SU-DHL-6 (cell line): ENCODE measurements at regions not wholly inside any gene's neighbourhood (a gene's known extent, or its start where the extent isn't known, plus 50 kb on each side); places are given as distances from the start of the nearest gene placed in this dataset.

Experiments
- H2AFZ ChIP-seq: fragments of 200-600 bp; sonication (generic); 2 replicates; pipeline ENCODE4 v1.6.1; 2014; ENCODE audit warnings: low read depth, mild to moderate bottlenecking, moderate library complexity, mixed read lengths, antibody characterized with exemption, low read length; ENCODE audit not compliant: severe bottlenecking
- H3F3A ChIP-seq: fragments of 200-600 bp; shearing (Covaris generic); 2 replicates; pipeline ENCODE4 v1.6.0; 2016; ENCODE audit warnings: antibody characterized with exemption, mild to moderate bottlenecking; ENCODE audit not compliant: insufficient read depth
- H3K27ac ChIP-seq: fragments of 200-600 bp; sonication (generic); 2 replicates; pipeline ENCODE4 v1.5.1; 2016; ENCODE audit warnings: low read depth, mild to moderate bottlenecking, low read length, moderate library complexity, mixed read lengths
- H3K27me3 ChIP-seq: fragments of 200-600 bp; sonication (generic), shearing (Covaris generic); 2 replicates; pipeline ENCODE4 v1.6.0; 2014; ENCODE audit warnings: mild to moderate bottlenecking, low read length
- H3K36me3 ChIP-seq: fragments of 200-600 bp; sonication (generic); 2 replicates; pipeline ENCODE4 v1.6.1; 2014; ENCODE audit warnings: mild to moderate bottlenecking, low read length, mixed read lengths
- H3K4me2 ChIP-seq: fragments of 300-600, 200-600 bp; shearing (Covaris generic), sonication (generic); 2 replicates; pipeline ENCODE4 v1.6.0; 2014; ENCODE audit warnings: low read length, low read depth, mild to moderate bottlenecking; ENCODE audit not compliant: poor library complexity, severe bottlenecking
- H3K4me3 ChIP-seq: fragments of 200-600 bp; sonication (generic); 2 replicates; pipeline ENCODE4 v1.5.1; 2014; ENCODE audit warnings: antibody characterized with exemption, low read length, mild to moderate bottlenecking, mixed read lengths; ENCODE audit not compliant: insufficient read depth, poor library complexity, severe bottlenecking
- H3K79me2 ChIP-seq: fragments of 200-600 bp; sonication (generic); 2 replicates; pipeline ENCODE4 v1.6.1; 2014; ENCODE audit warnings: mild to moderate bottlenecking, low read length, moderate library complexity; ENCODE audit not compliant: insufficient read depth
- H3K9ac ChIP-seq: fragments of 200-600 bp; sonication (generic); 2 replicates; pipeline ENCODE4 v1.7.0; 2014; ENCODE audit warnings: mild to moderate bottlenecking, low read length
- H3K9me2 ChIP-seq: fragments of 200-600 bp; sonication (generic); replicated peaks from 2 replicates; pipeline ENCODE4 v1.6.1; 2014; ENCODE audit warnings: low read length; ENCODE audit not compliant: insufficient read depth
- H3K9me3 ChIP-seq: fragments of 200-600 bp; sonication (generic); 2 replicates; pipeline ENCODE4 v1.6.1; 2014; ENCODE audit warnings: low read length, mixed read lengths; ENCODE audit not compliant: insufficient read depth
- H4K20me1 ChIP-seq: fragments of 200-600 bp; sonication (generic); 2 replicates; pipeline ENCODE4 v1.6.1; 2014; ENCODE audit warnings: low read depth, mild to moderate bottlenecking, antibody characterized with exemption, low read length, moderate library complexity, mixed read lengths
- CTCF ChIP-seq: fragments of 200-600 bp; sonication (generic); IDR thresholded peaks from one replicate; pipeline ENCODE4 v1.5.1; 2017; ENCODE audit warnings: antibody characterized with exemption, mild to moderate bottlenecking, low read length, moderate library complexity; ENCODE audit not compliant: insufficient read depth, poor library complexity, severe bottlenecking
- EZH2phosphoT487 ChIP-seq: fragments of 200-600 bp; sonication (generic), shearing (Covaris generic); conservative IDR thresholded peaks from 2 replicates; pipeline ENCODE4 v1.6.1; 2018; ENCODE audit warnings: mild to moderate bottlenecking, antibody characterized with exemption, low read length, moderate library complexity, mixed read lengths

DNA sequence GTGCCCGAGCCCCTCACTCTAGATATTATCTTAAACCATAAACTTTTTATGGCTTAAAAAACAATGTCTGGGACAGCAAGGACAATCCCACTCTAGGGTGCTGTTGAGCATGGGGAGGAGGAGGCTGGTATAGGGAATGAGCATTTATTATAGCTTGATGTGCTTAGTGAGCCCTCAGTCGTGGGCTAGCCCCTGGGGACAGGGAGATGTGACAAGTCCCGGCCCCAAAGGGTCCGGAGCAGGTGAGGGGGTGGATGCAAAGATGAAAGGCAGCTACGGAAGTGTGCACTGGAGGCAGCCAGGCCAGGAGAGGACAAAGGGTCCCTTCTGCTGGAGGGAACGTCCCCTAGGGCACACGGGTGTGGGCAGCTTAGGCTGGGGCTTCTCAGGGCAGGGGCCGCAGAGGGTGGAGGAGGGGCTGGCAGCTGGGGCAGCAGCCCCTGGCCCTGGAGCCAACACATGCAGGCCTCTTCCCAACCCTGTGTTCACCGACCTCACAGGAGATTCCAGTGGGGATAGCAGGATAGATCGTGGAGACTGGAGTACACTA is 106.3 kb upstream of the GPC1 start:
- Histone ChIP-seq H3K27ac (no peak overlapping the region), H3K4me2 (no peak overlapping the region), H3K27me3 (no peaks in the 10 kb centered on the region), H3F3A (no peaks in the 10 kb centered on the region), H3K9me3 (no peaks in the 10 kb centered on the region), H3K36me3 (no peaks in the 10 kb centered on the region), H3K79me2 (no peaks in the 10 kb centered on the region), H2AFZ (no peak overlapping the region), H3K4me3 (no peak overlapping the region), H3K9ac (no peak overlapping the region), H3K9me2 (no peaks in the 10 kb centered on the region), H4K20me1 (no peaks in the 10 kb centered on the region)
- TF ChIP-seq EZH2phosphoT487 (no peak), CTCF (no peak)

GRCh38 chr2:240329778-240330177 is 105.7 kb upstream of the GPC1 start:
- Histone ChIP-seq H3K9me3 (no peaks in the 10 kb centered on the region), H3K27me3 (no peaks in the 10 kb centered on the region), H3K9ac (no peak overlapping the region), H3K79me2 (no peaks in the 10 kb centered on the region), H3K27ac (no peak overlapping the region), H4K20me1 (no peaks in the 10 kb centered on the region), H3K36me3 (no peaks in the 10 kb centered on the region), H2AFZ (no peak overlapping the region), H3K4me3 (no peak overlapping the region), H3K9me2 (no peaks in the 10 kb centered on the region), H3K4me2 (no peak overlapping the region), H3F3A (no peaks in the 10 kb centered on the region)
- TF ChIP-seq EZH2phosphoT487: no peak
- no peak for TF ChIP-seq CTCF

DNA sequence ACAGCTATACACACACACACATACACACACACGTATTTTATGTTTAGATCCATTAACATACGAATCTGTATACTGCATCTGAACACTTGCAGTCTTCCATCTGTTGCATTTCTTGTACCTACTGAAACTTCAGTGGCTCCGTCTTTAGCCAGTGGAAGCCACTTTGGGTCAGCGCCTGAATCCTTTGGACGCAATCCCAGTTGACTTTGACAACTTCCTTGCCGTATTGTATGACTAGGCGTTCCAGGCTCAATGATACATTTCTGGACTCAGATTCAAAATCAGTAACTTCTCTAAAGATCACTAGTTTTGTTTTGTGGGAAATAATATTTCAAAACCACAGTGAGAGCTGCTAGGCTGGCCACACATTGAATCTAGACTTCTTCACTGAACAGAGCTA is 101.5 kb upstream of the GPC1 start:
- Histone ChIP-seq H3F3A (no peaks in the 10 kb centered on the region), H3K36me3 (no peaks in the 10 kb centered on the region), H3K27me3 (no peaks in the 10 kb centered on the region), H3K9ac (no peak overlapping the region), H3K9me2 (no peaks in the 10 kb centered on the region), H3K27ac (no peak overlapping the region), H2AFZ (no peak overlapping the region), H4K20me1 (no peaks in the 10 kb centered on the region), H3K4me3 (no peak overlapping the region), H3K4me2 (no peak overlapping the region), H3K79me2 (no peaks in the 10 kb centered on the region), H3K9me3 (no peaks in the 10 kb centered on the region)
- TF ChIP-seq EZH2phosphoT487: no peak

DNA sequence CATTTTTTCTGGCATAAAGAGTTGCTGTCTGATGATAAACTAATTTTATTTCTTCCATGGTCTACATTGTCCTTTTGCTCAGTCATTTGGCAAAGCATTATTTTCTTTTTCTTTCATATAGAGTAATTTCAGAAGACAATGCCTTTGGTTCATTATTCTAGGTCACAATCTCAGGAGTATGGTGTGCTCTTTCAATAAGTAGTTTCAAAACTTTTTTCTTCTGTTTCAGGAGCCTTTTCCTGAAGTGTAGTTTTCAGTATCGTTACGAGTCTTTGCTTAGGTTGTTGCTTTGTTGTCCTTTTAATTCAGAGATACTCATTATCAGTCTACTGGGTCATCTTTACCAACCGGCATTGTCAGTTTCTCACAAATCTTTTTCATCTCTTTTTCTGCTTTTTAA is 100.4 kb upstream of the GPC1 start:
- Histone ChIP-seq H3K27me3 (no peaks in the 10 kb centered on the region), H3K79me2 (no peaks in the 10 kb centered on the region), H3K36me3 (no peaks in the 10 kb centered on the region), H3K27ac (no peak overlapping the region), H3K9me2 (no peaks in the 10 kb centered on the region), H4K20me1 (no peaks in the 10 kb centered on the region), H3F3A (no peaks in the 10 kb centered on the region), H3K9ac (no peak overlapping the region), H3K4me3 (no peak overlapping the region), H3K9me3 (no peaks in the 10 kb centered on the region), H3K4me2 (no peak overlapping the region), H2AFZ (no peak overlapping the region)
- TF ChIP-seq CTCF: no peak
- TF ChIP-seq EZH2phosphoT487: no peak
